NT2/D1 (cell line): ENCODE measurements at regions not wholly inside any gene's neighbourhood (a gene's known extent, or its start where the extent isn't known, plus 50 kb on each side); places are given as distances from the start of the nearest gene placed in this dataset.

Experiments
- YY1 ChIP-seq: IDR thresholded peaks from 2 replicates; pipeline ENCODE4 v1.6.1; 2011; ENCODE audit not compliant: insufficient read length, insufficient read depth
- ZNF274 ChIP-seq: IDR thresholded peaks from 2 replicates; pipeline ENCODE4 v1.6.1; 2011; ENCODE audit warnings: mild to moderate bottlenecking, low read depth, low read length

DNA sequence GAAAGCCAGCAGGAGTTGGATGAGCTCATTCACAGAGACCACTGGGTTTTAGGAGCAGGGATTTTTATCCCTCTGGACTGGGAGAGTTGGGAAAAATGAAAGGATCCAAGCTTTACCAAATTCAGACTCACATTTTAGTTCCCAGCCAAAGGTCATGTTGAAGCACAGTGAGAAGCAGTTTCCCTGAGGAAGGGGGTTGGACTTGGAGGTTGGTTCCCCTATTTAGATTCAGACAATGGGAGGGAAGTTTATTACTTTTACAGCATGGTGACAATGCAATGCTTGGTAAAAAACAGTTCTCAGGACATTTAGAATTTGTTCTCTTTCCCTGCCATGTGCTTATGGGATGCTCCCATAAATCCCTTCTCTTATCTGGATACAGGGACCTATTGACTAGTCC lies 57.3 kb upstream of the ZNF648 start:
- TF ChIP-seq ZNF274 (no peak), YY1 (no peak)
